Panc1 (cell line): ENCODE measurements at regions not wholly inside any gene's neighbourhood (a gene's known extent, or its start where the extent isn't known, plus 50 kb on each side); places are given as distances from the start of the nearest gene placed in this dataset.

Experiments used
- ATAC-seq: fragments of 200-7000 bp; cut with Tn5 transposase; 2 replicates; pipeline ENCODE4 v1.9.1; 2020; ENCODE audit warnings: mild to moderate bottlenecking, moderate library complexity
- BruUV-seq: library from RNA; stranded (reverse); fragments of 400-500 nt; replicated peaks from 2 replicates; lab custom pipeline; 2021; lab: Mats Ljungman, UMichigan
- CTCF ChIA-PET: fragments of 300-600 bp; sonication (Branson Sonifier 250); formaldehyde crosslinking; loops from one replicate; lab custom pipeline; 2022; ENCODE audit warnings: antibody characterized with exemption; lab: Charles Lee
- POLR2A ChIA-PET: fragments of 300-600 bp; sonication (Branson Sonifier 250); formaldehyde crosslinking; loops from one replicate; lab custom pipeline; 2022; ENCODE audit warnings: antibody characterized with exemption; lab: Charles Lee
- DNase-seq: peaks from one replicate; pipeline ENCODE4 v3.0.0-alpha.2; 2010; ENCODE audit warnings: low read depth, low spot score
- H3K27ac ChIP-seq: 2 replicates; pipeline ENCODE4 v1.5.1; 2011; ENCODE audit warnings: mild to moderate bottlenecking, low read length, inconsistent platforms
- H3K27me3 ChIP-seq: fragments of 200-500 bp; sonication (Bioruptor generic); 2 replicates; pipeline ENCODE4 v1.6.0; 2014; ENCODE audit warnings: low read length, inconsistent platforms; ENCODE audit not compliant: control insufficient read depth, insufficient read depth
- H3K36me3 ChIP-seq: fragments of 200-500 bp; sonication (Bioruptor generic); 2 replicates; pipeline ENCODE4 v1.5.1; 2014; ENCODE audit warnings: inconsistent platforms, mild to moderate bottlenecking, low read length, moderate library complexity; ENCODE audit not compliant: control insufficient read depth, insufficient read depth
- H3K4me1 ChIP-seq: 2 replicates; pipeline ENCODE4 v1.5.1; 2011; ENCODE audit warnings: inconsistent platforms, mild to moderate bottlenecking, low read length, moderate library complexity; ENCODE audit not compliant: control insufficient read depth, insufficient read depth
- H3K4me3 ChIP-seq, 2 experiments: 2 replicates each; pipeline ENCODE4 v1.5.1; 2011 to 2012; ENCODE audit warnings: low read depth in 2 of 2, low read length in 2 of 2, mild to moderate bottlenecking in 2 of 2, inconsistent platforms in 1 of 2, moderate library complexity in 1 of 2
- H3K9me3 ChIP-seq: fragments of 200-500 bp; sonication (Bioruptor generic); 2 replicates; pipeline ENCODE4 v1.5.1; 2014; ENCODE audit warnings: low read depth, mild to moderate bottlenecking, inconsistent platforms, low read length, moderate library complexity; ENCODE audit not compliant: control insufficient read depth, insufficient read depth
- POLR2AphosphoS5 ChIP-seq: IDR thresholded peaks from 2 replicates; pipeline ENCODE4 v1.6.1; 2012; ENCODE audit warnings: mild to moderate bottlenecking, low read depth, low read length, moderate library complexity
- SIN3A ChIP-seq: IDR thresholded peaks from 2 replicates; pipeline ENCODE4 v1.6.1; 2012; ENCODE audit warnings: low read depth, mild to moderate bottlenecking, low read length, moderate library complexity, borderline replicate concordance; ENCODE audit not compliant: insufficient read depth
- TCF7L2 ChIP-seq: IDR thresholded peaks from 2 replicates; pipeline ENCODE4 v1.6.1; 2011; ENCODE audit warnings: mild to moderate bottlenecking, low read depth, low read length, inconsistent platforms
- in situ Hi-C: cut with HindIII; loops from 2 replicates; pipeline ENCODE4 v1.10.0; 2016; ENCODE audit warnings: low sequenced_read_pairs, low pct_unique_long_range_greater_than_20kb
- intact Hi-C: fragments of 100-400 bp; cut with micrococcal nuclease; formaldehyde crosslinking; loops from one replicate; pipeline ENCODE4 v1.10.0; 2022; ENCODE audit not compliant: unreplicated experiment
- TF ChIP-seq, protein P1 (sequence below), 2 experiments: IDR thresholded peaks; 2 replicates each; pipeline ENCODE4 v1.6.1; 2011 to 2012; ENCODE audit warnings: low read depth in 2 of 2, control low read depth in 1 of 2, low read length in 1 of 2, mild to moderate bottlenecking in 1 of 2, moderate library complexity in 1 of 2; ENCODE audit not compliant: insufficient read depth in 1 of 2
- TF ChIP-seq, protein P2 (sequence below): fragments of 450-650 bp; IDR thresholded peaks from 2 replicates; pipeline ENCODE4 v1.5.1; 2017; ENCODE audit warnings: mild to moderate bottlenecking

DNA sequence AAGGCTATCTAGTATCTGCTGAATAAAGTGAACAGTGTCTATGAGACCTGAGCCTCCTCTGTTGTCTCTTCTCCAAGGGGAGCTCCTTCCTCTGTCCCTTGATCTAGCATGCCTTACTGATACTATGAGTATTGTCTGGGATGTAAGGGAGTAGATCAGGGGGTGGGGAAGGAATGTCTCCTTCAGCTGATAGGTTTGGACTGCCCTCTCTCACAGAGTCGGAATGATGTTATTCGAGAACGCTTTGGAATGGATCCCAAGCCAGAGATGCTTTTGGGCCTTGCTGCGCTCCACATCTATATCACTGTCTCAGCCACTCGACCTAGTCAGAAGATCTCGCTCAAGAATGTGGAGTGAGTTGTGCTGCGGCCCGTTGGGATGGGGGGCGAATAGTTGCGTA, 68.3 kb upstream of the PRPS1 start:
- POLR2A ChIA-PET = no interaction called here
- in situ Hi-C loops (no loop called here), intact Hi-C loops (no loop called here)
- H3K27me3 ChIP-seq = no peaks in the 10 kb centered on the region
- H3K4me1 ChIP-seq = no peaks in the 10 kb centered on the region
- H3K27ac ChIP-seq = no peak overlapping the region
- ATAC-seq (no peak), DNase-seq (no peak)
- CTCF ChIA-PET = no interaction called here
- no peak overlapping the region for H3K4me3 ChIP-seq
- H3K9me3 ChIP-seq = no peaks in the 10 kb centered on the region
- H3K36me3 ChIP-seq = no peaks in the 10 kb centered on the region
- no TSS peak for BruUV-seq
- TF ChIP-seq, protein P1, sequence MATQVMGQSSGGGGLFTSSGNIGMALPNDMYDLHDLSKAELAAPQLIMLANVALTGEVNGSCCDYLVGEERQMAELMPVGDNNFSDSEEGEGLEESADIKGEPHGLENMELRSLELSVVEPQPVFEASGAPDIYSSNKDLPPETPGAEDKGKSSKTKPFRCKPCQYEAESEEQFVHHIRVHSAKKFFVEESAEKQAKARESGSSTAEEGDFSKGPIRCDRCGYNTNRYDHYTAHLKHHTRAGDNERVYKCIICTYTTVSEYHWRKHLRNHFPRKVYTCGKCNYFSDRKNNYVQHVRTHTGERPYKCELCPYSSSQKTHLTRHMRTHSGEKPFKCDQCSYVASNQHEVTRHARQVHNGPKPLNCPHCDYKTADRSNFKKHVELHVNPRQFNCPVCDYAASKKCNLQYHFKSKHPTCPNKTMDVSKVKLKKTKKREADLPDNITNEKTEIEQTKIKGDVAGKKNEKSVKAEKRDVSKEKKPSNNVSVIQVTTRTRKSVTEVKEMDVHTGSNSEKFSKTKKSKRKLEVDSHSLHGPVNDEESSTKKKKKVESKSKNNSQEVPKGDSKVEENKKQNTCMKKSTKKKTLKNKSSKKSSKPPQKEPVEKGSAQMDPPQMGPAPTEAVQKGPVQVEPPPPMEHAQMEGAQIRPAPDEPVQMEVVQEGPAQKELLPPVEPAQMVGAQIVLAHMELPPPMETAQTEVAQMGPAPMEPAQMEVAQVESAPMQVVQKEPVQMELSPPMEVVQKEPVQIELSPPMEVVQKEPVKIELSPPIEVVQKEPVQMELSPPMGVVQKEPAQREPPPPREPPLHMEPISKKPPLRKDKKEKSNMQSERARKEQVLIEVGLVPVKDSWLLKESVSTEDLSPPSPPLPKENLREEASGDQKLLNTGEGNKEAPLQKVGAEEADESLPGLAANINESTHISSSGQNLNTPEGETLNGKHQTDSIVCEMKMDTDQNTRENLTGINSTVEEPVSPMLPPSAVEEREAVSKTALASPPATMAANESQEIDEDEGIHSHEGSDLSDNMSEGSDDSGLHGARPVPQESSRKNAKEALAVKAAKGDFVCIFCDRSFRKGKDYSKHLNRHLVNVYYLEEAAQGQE (IDR thresholded peaks at IDR 0.05; ENCODE audit: insufficient read depth in 1 of 2, low read depth in 2 of 2, low read length in 1 of 2) = no peak
- TF ChIP-seq, protein P2, sequence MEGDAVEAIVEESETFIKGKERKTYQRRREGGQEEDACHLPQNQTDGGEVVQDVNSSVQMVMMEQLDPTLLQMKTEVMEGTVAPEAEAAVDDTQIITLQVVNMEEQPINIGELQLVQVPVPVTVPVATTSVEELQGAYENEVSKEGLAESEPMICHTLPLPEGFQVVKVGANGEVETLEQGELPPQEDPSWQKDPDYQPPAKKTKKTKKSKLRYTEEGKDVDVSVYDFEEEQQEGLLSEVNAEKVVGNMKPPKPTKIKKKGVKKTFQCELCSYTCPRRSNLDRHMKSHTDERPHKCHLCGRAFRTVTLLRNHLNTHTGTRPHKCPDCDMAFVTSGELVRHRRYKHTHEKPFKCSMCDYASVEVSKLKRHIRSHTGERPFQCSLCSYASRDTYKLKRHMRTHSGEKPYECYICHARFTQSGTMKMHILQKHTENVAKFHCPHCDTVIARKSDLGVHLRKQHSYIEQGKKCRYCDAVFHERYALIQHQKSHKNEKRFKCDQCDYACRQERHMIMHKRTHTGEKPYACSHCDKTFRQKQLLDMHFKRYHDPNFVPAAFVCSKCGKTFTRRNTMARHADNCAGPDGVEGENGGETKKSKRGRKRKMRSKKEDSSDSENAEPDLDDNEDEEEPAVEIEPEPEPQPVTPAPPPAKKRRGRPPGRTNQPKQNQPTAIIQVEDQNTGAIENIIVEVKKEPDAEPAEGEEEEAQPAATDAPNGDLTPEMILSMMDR = no peak
- no peak for TF ChIP-seq TCF7L2
- no peak for TF ChIP-seq SIN3A
- TF ChIP-seq POLR2AphosphoS5 = no peak

DNA sequence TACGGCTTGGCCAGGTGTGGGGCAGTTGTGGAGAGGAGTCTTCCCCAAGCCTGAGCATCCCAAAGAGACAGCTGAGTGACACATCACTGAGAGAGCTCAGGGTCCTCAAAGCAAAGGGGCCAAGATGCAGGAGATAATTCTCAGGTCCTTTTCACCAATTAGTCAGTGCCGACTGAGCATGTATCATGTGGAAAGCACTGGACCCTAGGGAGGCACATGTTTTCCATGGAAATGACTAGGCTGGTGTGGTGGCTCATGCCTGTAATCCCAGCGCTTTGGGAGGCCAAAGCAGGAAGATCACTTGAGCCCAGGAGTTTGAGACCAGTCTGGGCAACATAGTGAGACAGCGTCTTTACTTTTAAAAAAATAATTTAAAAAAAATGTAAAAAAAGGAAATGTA, 67.3 kb upstream of the PRPS1 start:
- Histone ChIP-seq H3K27ac (no peak overlapping the region), H3K9me3 (no peaks in the 10 kb centered on the region), H3K27me3 (no peaks in the 10 kb centered on the region), H3K36me3 (no peaks in the 10 kb centered on the region), H3K4me1 (no peaks in the 10 kb centered on the region), H3K4me3 (no peak overlapping the region)
- ChIA-PET CTCF (no interaction called here), POLR2A (no interaction called here)
- ATAC-seq (no peak), DNase-seq (no peak)
- in situ Hi-C loops = no loop called here
- BruUV-seq = no TSS peak
- intact Hi-C loops = no loop called here
- no peak for TF ChIP-seq TCF7L2
- TF ChIP-seq, protein P2 = no peak
- no peak for TF ChIP-seq SIN3A
- no peak for TF ChIP-seq POLR2AphosphoS5
- TF ChIP-seq, protein P1 (IDR thresholded peaks at IDR 0.05; ENCODE audit: insufficient read depth in 1 of 2, low read depth in 2 of 2, low read length in 1 of 2) = no peak
